22Rv1 (cell line): ENCODE measurements at regions not wholly inside any gene's neighbourhood (a gene's known extent, or its start where the extent isn't known, plus 50 kb on each side); places are given as distances from the start of the nearest gene placed in this dataset.

Experiments used
- ZFX ChIP-seq: fragments of 450-650 bp; IDR thresholded peaks from 2 replicates; pipeline ENCODE4 v1.6.1; 2017; ENCODE audit warnings: antibody characterized with exemption, borderline replicate concordance
- TF ChIP-seq, protein P1 (sequence below): fragments of 450-650 bp; IDR thresholded peaks from 2 replicates; pipeline ENCODE4 v1.5.1; 2017; ENCODE audit warnings: mild to moderate bottlenecking

DNA sequence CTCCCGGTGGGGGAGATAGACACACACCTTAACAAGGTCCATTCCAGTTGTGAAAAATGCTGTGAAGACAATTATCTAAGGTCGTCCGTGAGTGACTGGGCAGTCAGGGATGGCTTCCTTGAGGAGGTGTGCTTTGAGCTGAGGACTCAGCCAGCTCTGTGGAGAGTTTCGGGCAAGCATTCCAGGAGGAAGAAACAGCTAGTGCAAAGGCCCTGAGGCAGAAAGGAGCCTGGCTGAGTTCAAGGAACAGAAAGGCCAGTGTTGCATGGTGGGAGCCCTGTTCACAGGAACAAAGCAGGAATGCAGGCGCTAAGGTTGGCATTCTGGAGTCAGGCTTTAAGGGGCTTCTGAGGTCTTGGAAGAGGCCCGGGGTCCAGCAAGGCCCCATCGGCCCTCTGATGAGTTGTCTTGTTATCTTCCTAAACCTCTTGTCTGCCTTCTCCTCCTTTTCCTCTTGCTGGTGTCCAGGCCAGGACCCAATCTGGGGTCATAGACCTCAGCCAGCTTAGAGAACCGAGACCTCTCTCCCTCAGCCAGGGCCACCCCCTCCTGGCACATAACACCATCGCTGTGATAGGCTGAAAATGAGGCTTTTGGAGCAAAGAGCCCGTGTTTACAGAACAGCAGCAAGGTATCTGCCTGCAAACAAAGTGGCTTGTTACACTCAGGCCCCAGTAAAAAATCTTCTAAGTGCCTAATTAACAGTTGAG is 270.2 kb upstream of the MVB12B start:
- TF ChIP-seq, protein P1, sequence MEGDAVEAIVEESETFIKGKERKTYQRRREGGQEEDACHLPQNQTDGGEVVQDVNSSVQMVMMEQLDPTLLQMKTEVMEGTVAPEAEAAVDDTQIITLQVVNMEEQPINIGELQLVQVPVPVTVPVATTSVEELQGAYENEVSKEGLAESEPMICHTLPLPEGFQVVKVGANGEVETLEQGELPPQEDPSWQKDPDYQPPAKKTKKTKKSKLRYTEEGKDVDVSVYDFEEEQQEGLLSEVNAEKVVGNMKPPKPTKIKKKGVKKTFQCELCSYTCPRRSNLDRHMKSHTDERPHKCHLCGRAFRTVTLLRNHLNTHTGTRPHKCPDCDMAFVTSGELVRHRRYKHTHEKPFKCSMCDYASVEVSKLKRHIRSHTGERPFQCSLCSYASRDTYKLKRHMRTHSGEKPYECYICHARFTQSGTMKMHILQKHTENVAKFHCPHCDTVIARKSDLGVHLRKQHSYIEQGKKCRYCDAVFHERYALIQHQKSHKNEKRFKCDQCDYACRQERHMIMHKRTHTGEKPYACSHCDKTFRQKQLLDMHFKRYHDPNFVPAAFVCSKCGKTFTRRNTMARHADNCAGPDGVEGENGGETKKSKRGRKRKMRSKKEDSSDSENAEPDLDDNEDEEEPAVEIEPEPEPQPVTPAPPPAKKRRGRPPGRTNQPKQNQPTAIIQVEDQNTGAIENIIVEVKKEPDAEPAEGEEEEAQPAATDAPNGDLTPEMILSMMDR: no peak
- TF ChIP-seq ZFX: no peak
